CD4-positive, alpha-beta memory T cell (primary cell): ENCODE measurements at regions not wholly inside any gene's neighbourhood (a gene's known extent, or its start where the extent isn't known, plus 50 kb on each side); places are given as distances from the start of the nearest gene placed in this dataset.

Experiments used
- CTCF ChIA-PET: fragments of 350-600 bp; sonication (Branson Sonifier 250); formaldehyde crosslinking; loops from one replicate; lab custom pipeline; 2021; ENCODE audit warnings: inconsistent platforms; ENCODE audit not compliant: partially characterized antibody; lab: Charles Lee
- POLR2A ChIA-PET: fragments of 350-600 bp; sonication (Branson Sonifier 250); formaldehyde crosslinking; loops from one replicate; lab custom pipeline; 2021; ENCODE audit not compliant: partially characterized antibody; lab: Charles Lee
- DNase-seq, 5 donors: peaks; one replicate each; pipeline versions ENCODE4 v3.0.0 to v3.0.0-alpha.2; 2020 to 2022; ENCODE audit warnings: mixed read lengths in 1 of 5
- H3K27ac ChIP-seq: one replicate; pipeline ENCODE4 v1.7.0; 2013; ENCODE audit warnings: low read depth, low read length
- H3K27me3 ChIP-seq: 2 replicates; pipeline ENCODE4 v1.7.0; 2013; ENCODE audit warnings: mild to moderate bottlenecking, low read length, moderate library complexity; ENCODE audit not compliant: insufficient read depth
- H3K36me3 ChIP-seq: 2 replicates; pipeline ENCODE4 v1.7.0; 2013; ENCODE audit warnings: mild to moderate bottlenecking, low read length, moderate library complexity; ENCODE audit not compliant: insufficient read depth
- H3K4me1 ChIP-seq: 2 replicates; pipeline ENCODE4 v1.7.0; 2013; ENCODE audit warnings: mild to moderate bottlenecking, low read length, moderate library complexity; ENCODE audit not compliant: insufficient read depth
- H3K4me3 ChIP-seq, 2 donors: one replicate each; pipeline ENCODE4 v1.7.0; 2013; ENCODE audit warnings: low read length in 2 of 2, mild to moderate bottlenecking in 1 of 2
- H3K9me3 ChIP-seq, 2 donors: one replicate each; pipeline ENCODE4 v1.7.0; 2013; ENCODE audit warnings: low read length in 2 of 2, control low read depth in 1 of 2; ENCODE audit not compliant: control insufficient read depth in 1 of 2
- H3K27ac Mint-ChIP-seq, 7 donors: one replicate each; pipeline ENCODE4 v1.8.0; 2020 to 2021; ENCODE audit warnings: mixed read lengths in 7 of 7, mild to moderate bottlenecking in 6 of 7, inconsistent platforms in 3 of 7, moderate library complexity in 3 of 7
- H3K27me3 Mint-ChIP-seq, 2 donors: one replicate each; pipeline ENCODE4 v1.8.0; 2020 to 2021; ENCODE audit warnings: mixed read lengths in 2 of 2
- H3K36me3 Mint-ChIP-seq, 2 donors: one replicate each; pipeline ENCODE4 v1.8.0; 2020 to 2021; ENCODE audit warnings: mixed read lengths in 2 of 2, inconsistent platforms in 1 of 2, mild to moderate bottlenecking in 1 of 2
- H3K4me1 Mint-ChIP-seq, 4 donors: one replicate each; pipeline ENCODE4 v1.8.0; 2020 to 2021; ENCODE audit warnings: mixed read lengths in 4 of 4, mild to moderate bottlenecking in 1 of 4
- H3K4me3 Mint-ChIP-seq, 8 donors: one replicate each; pipeline ENCODE4 v1.8.0; 2020 to 2021; ENCODE audit warnings: mixed read lengths in 8 of 8, mild to moderate bottlenecking in 7 of 8, moderate library complexity in 6 of 8, inconsistent platforms in 3 of 8
- H3K9me3 Mint-ChIP-seq, 8 donors: one replicate each; pipeline ENCODE4 v1.8.0; 2020 to 2021; ENCODE audit warnings: mixed read lengths in 8 of 8, mild to moderate bottlenecking in 5 of 8, inconsistent platforms in 3 of 8, moderate library complexity in 1 of 8
- intact Hi-C: fragments of 100-400 bp; cut with micrococcal nuclease; formaldehyde crosslinking; loops from one replicate; pipeline ENCODE4 v1.15.1; 2023

- Mint-ChIP-seq H3K4me1 (peaks cover 0 to 6% (median under 1%) of the 10 kb centered on the region in 4 donors), H3K9me3 (peaks cover 0 to 4% (median 0%) of the 10 kb centered on the region in 8 donors), H3K27me3 (no peaks in the 10 kb centered on the region), H3K4me3 (no peak overlapping the region), H3K36me3 (no peaks in the 10 kb centered on the region), H3K27ac (no peak overlapping the region)
- H3K27ac ChIP-seq, result no peak overlapping the region
- no peaks in the 10 kb centered on the region for H3K27me3 ChIP-seq
- no peaks in the 10 kb centered on the region for H3K36me3 ChIP-seq
- no peaks in the 10 kb centered on the region for H3K9me3 ChIP-seq
- CTCF ChIA-PET, result no interaction called here
- H3K4me1 ChIP-seq, result no peaks in the 10 kb centered on the region
- intact Hi-C loops, result no loop called here
- H3K4me3 ChIP-seq, result no peak overlapping the region
- POLR2A ChIA-PET, result no interaction called here
- no peak for DNase-seq
These were observed 114.1 kb upstream of the HDAC4 start for GRCh38 chr2:239514754-239515530.

- ChIA-PET POLR2A (no interaction called here), CTCF (no interaction called here)
- no peaks in the 10 kb centered on the region for H3K9me3 ChIP-seq
- no peak for DNase-seq
- H3K36me3 ChIP-seq, result no peaks in the 10 kb centered on the region
- no peaks in the 10 kb centered on the region for H3K27me3 ChIP-seq
- no peak overlapping the region for H3K27ac Mint-ChIP-seq
- H3K36me3 Mint-ChIP-seq, result no peaks in the 10 kb centered on the region
- H3K27ac ChIP-seq, result no peak overlapping the region
- H3K27me3 Mint-ChIP-seq, result peaks cover 0 to 2% of the 10 kb centered on the region in 2 donors
- no peak overlapping the region for H3K4me3 ChIP-seq
- intact Hi-C loops, result no loop called here
- H3K9me3 Mint-ChIP-seq, result peaks cover 0 to 4% (median 0%) of the 10 kb centered on the region in 8 donors
- H3K4me3 Mint-ChIP-seq, result no peak overlapping the region
- peaks cover 0 to 4% (median 1%) of the 10 kb centered on the region in 4 donors for H3K4me1 Mint-ChIP-seq
- no peaks in the 10 kb centered on the region for H3K4me1 ChIP-seq
These were observed 111.2 kb upstream of the HDAC4 start for GRCh38 chr2:239512054-239512453.

GRCh38 chr2:239509373-239510143 is 108.7 kb upstream of the HDAC4 start:
- peaks cover 0 to 4% (median 2%) of the 10 kb centered on the region in 4 donors for H3K4me1 Mint-ChIP-seq
- no peak for DNase-seq
- no peak overlapping the region for H3K27ac Mint-ChIP-seq
- peaks cover 0 to 4% (median 0%) of the 10 kb centered on the region in 8 donors for H3K9me3 Mint-ChIP-seq
- no peaks in the 10 kb centered on the region for H3K9me3 ChIP-seq
- no peak overlapping the region for H3K27ac ChIP-seq
- POLR2A ChIA-PET, result no interaction called here
- H3K36me3 Mint-ChIP-seq, result no peaks in the 10 kb centered on the region
- H3K27me3 Mint-ChIP-seq, result peaks cover 1 to 2% of the 10 kb centered on the region in 2 donors
- H3K4me3 Mint-ChIP-seq, result no peak overlapping the region
- H3K4me1 ChIP-seq, result no peaks in the 10 kb centered on the region
- intact Hi-C loops, result no loop called here
- no peaks in the 10 kb centered on the region for H3K27me3 ChIP-seq
- CTCF ChIA-PET, result no interaction called here
- no peaks in the 10 kb centered on the region for H3K36me3 ChIP-seq
- no peak overlapping the region for H3K4me3 ChIP-seq

GRCh38 chr2:239508261-239508660 is 107.4 kb upstream of the HDAC4 start:
- Histone ChIP-seq H3K9me3 (no peaks in the 10 kb centered on the region), H3K27me3 (no peaks in the 10 kb centered on the region), H3K4me1 (no peaks in the 10 kb centered on the region), H3K4me3 (no peak overlapping the region), H3K36me3 (no peaks in the 10 kb centered on the region), H3K27ac (no peak overlapping the region)
- Mint-ChIP-seq H3K4me1 (peaks cover 0 to 4% (median 2%) of the 10 kb centered on the region in 4 donors), H3K36me3 (no peaks in the 10 kb centered on the region), H3K27me3 (peaks cover 1 to 2% of the 10 kb centered on the region in 2 donors), H3K9me3 (peaks cover 0 to 4% (median 0%) of the 10 kb centered on the region in 8 donors), H3K4me3 (no peak overlapping the region), H3K27ac (no peak overlapping the region)
- no peak for DNase-seq
- ChIA-PET POLR2A (no interaction called here), CTCF (no interaction called here)
- intact Hi-C loops, result no loop called here

GRCh38 chr2:239507576-239508258 is 106.9 kb upstream of the HDAC4 start:
- intact Hi-C loops, result no loop called here
- H3K27me3 Mint-ChIP-seq, result peaks cover 1 to 2% of the 10 kb centered on the region in 2 donors
- H3K4me3 Mint-ChIP-seq, result no peak overlapping the region
- Histone ChIP-seq H3K36me3 (no peaks in the 10 kb centered on the region), H3K4me1 (no peaks in the 10 kb centered on the region), H3K4me3 (no peak overlapping the region), H3K27me3 (no peaks in the 10 kb centered on the region), H3K27ac (no peak overlapping the region), H3K9me3 (no peaks in the 10 kb centered on the region)
- DNase-seq, result no peak
- peaks cover 0 to 2% (median 0%) of the 10 kb centered on the region in 8 donors for H3K9me3 Mint-ChIP-seq
- H3K4me1 Mint-ChIP-seq, result peaks cover 0 to 4% (median 2%) of the 10 kb centered on the region in 4 donors
- peak overlapping the region in 1 of 7 donors; percentile 82 for H3K27ac Mint-ChIP-seq
- CTCF ChIA-PET, result no interaction called here
- POLR2A ChIA-PET, result no interaction called here
- H3K36me3 Mint-ChIP-seq, result no peaks in the 10 kb centered on the region

GRCh38 chr2:239506961-239507360 is 106.1 kb upstream of the HDAC4 start:
- DNase-seq, result no peak
- H3K4me3 ChIP-seq, result no peak overlapping the region
- Mint-ChIP-seq H3K9me3 (no peaks in the 10 kb centered on the region), H3K4me1 (peaks cover 0 to 4% (median 2%) of the 10 kb centered on the region in 4 donors), H3K27ac (no peak overlapping the region), H3K27me3 (peaks cover 1 to 2% of the 10 kb centered on the region in 2 donors), H3K4me3 (no peak overlapping the region), H3K36me3 (no peaks in the 10 kb centered on the region)
- H3K27ac ChIP-seq, result no peak overlapping the region
- ChIA-PET CTCF (no interaction called here), POLR2A (no interaction called here)
- intact Hi-C loops, result no loop called here
- no peaks in the 10 kb centered on the region for H3K4me1 ChIP-seq
- H3K36me3 ChIP-seq, result no peaks in the 10 kb centered on the region
- H3K9me3 ChIP-seq, result no peaks in the 10 kb centered on the region
- H3K27me3 ChIP-seq, result no peaks in the 10 kb centered on the region
